CD4-positive, alpha-beta T cell (primary cell): ENCODE measurements at regions not wholly inside any gene's neighbourhood (a gene's known extent, or its start where the extent isn't known, plus 50 kb on each side); places are given as distances from the start of the nearest gene placed in this dataset.

Experiments used
- ATAC-seq: fragments of 200-7000 bp; cut with Tn5 transposase; one replicate; pipeline ENCODE4 v1.10.0; 2022; ENCODE audit warnings: mild to moderate bottlenecking; ENCODE audit not compliant: poor library complexity
- CTCF ChIA-PET: fragments of 350-600 bp; sonication (Branson Sonifier 250); formaldehyde crosslinking; loops from one replicate; lab custom pipeline; 2021; ENCODE audit warnings: antibody characterized with exemption, inconsistent platforms; lab: Charles Lee
- POLR2A ChIA-PET: fragments of 350-600 bp; sonication (Branson Sonifier 250); formaldehyde crosslinking; loops from one replicate; lab custom pipeline; 2021; ENCODE audit warnings: antibody characterized with exemption, inconsistent platforms; lab: Charles Lee
- DNase-seq, 14 experiments: peaks; one replicate each; pipeline ENCODE4 v3.0.0-alpha.2; 2013 to 2020; ENCODE audit warnings: mixed read lengths in 2 of 14
- H3K27ac ChIP-seq, 2 donors: one replicate each; pipeline versions ENCODE4 v1.5.1 to v1.7.0; 2013; ENCODE audit warnings: low read length in 2 of 2, low read depth in 1 of 2, mild to moderate bottlenecking in 1 of 2
- H3K27me3 ChIP-seq, 2 experiments: 1 replicate in 1 of 2; 2 replicates in 1 of 2; pipeline versions ENCODE4 v1.6.1 to v1.7.0; 2013; ENCODE audit warnings: low read length in 2 of 2, control low read depth in 1 of 2, mild to moderate bottlenecking in 1 of 2, moderate library complexity in 1 of 2; ENCODE audit not compliant: insufficient read depth in 2 of 2, control insufficient read depth in 1 of 2
- H3K36me3 ChIP-seq: one replicate; pipeline ENCODE4 v1.6.1; 2013; ENCODE audit warnings: low read length, control low read depth; ENCODE audit not compliant: insufficient read depth
- H3K4me1 ChIP-seq: one replicate; pipeline ENCODE4 v1.6.1; 2013; ENCODE audit warnings: low read length, control low read depth; ENCODE audit not compliant: insufficient read depth
- H3K4me3 ChIP-seq: one replicate; pipeline ENCODE4 v1.5.1; 2013; ENCODE audit warnings: mild to moderate bottlenecking, low read length, moderate library complexity
- H3K9me3 ChIP-seq, 2 experiments: 1 replicate in 1 of 2; 2 replicates in 1 of 2; pipeline versions ENCODE4 v1.6.1 to v1.7.0; 2013; ENCODE audit warnings: low read length in 2 of 2, mild to moderate bottlenecking in 2 of 2, control low read depth in 1 of 2, moderate library complexity in 1 of 2; ENCODE audit not compliant: control insufficient read depth in 1 of 2, insufficient read depth in 1 of 2
- H3K27ac Mint-ChIP-seq: one replicate; pipeline ENCODE4 v1.8.0; 2020; ENCODE audit warnings: mixed read lengths
- H3K27me3 Mint-ChIP-seq: one replicate; pipeline ENCODE4 v1.8.0; 2021; ENCODE audit warnings: mixed read lengths
- H3K36me3 Mint-ChIP-seq: one replicate; pipeline ENCODE4 v1.8.0; 2021; ENCODE audit warnings: low read depth, mixed read lengths
- H3K4me1 Mint-ChIP-seq: one replicate; pipeline ENCODE4 v1.8.0; 2021; ENCODE audit warnings: low read depth, mixed read lengths
- H3K4me3 Mint-ChIP-seq: one replicate; pipeline ENCODE4 v1.8.0; 2020; ENCODE audit warnings: mild to moderate bottlenecking, mixed read lengths
- H3K9me3 Mint-ChIP-seq: one replicate; pipeline ENCODE4 v1.8.0; 2020; ENCODE audit warnings: mixed read lengths
- intact Hi-C, 2 experiments: fragments of 100-400 bp; cut with DNase I in 1 of 2; cut with micrococcal nuclease in 1 of 2; formaldehyde crosslinking; loops; one replicate each; pipeline versions ENCODE4 v1.15.1 to v1.9.0; 2023 to 2025; cut with DNase I, micrococcal nuclease
- TF ChIP-seq, protein P1 (sequence below): fragments of 200-600 bp; IDR thresholded peaks from one replicate; pipeline ENCODE4 v1.8.0; 2022; ENCODE audit warnings: antibody characterized with exemption, mild to moderate bottlenecking

DNA sequence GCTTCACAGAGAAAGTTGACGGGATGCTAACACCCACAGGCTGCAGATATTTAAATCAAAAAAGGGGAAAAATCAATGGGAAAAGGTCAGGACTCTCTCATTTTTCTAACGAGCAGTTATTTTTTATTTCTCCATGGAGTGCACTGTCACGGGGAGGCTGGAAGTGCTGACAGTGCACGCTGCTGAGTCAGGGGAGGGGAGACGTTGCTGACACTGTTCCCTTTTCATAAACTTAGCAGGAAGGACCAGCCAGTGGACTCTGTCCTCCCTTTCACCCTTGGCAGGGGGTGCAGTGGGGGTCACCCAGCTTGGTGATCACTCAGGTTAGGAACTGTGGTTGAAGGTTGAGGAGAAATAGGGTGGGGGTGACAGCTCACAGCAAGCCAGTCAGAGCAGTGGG is 65.6 kb upstream of the FUT8 start:
- no peaks in the 10 kb centered on the region for H3K36me3 ChIP-seq
- peaks cover 8% of the 10 kb centered on the region for H3K4me1 Mint-ChIP-seq
- no peak overlapping the region for H3K27ac ChIP-seq
- intact Hi-C loops, result no loop called here
- H3K4me1 ChIP-seq, result no peaks in the 10 kb centered on the region
- no peak overlapping the region for H3K27ac Mint-ChIP-seq
- POLR2A ChIA-PET, result no interaction called here
- TF ChIP-seq, protein P1, sequence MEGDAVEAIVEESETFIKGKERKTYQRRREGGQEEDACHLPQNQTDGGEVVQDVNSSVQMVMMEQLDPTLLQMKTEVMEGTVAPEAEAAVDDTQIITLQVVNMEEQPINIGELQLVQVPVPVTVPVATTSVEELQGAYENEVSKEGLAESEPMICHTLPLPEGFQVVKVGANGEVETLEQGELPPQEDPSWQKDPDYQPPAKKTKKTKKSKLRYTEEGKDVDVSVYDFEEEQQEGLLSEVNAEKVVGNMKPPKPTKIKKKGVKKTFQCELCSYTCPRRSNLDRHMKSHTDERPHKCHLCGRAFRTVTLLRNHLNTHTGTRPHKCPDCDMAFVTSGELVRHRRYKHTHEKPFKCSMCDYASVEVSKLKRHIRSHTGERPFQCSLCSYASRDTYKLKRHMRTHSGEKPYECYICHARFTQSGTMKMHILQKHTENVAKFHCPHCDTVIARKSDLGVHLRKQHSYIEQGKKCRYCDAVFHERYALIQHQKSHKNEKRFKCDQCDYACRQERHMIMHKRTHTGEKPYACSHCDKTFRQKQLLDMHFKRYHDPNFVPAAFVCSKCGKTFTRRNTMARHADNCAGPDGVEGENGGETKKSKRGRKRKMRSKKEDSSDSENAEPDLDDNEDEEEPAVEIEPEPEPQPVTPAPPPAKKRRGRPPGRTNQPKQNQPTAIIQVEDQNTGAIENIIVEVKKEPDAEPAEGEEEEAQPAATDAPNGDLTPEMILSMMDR, result no peak
- no peaks in the 10 kb centered on the region for H3K9me3 ChIP-seq
- H3K4me3 ChIP-seq, result no peak overlapping the region
- no peak overlapping the region for H3K4me3 Mint-ChIP-seq
- no peaks in the 10 kb centered on the region for H3K9me3 Mint-ChIP-seq
- H3K36me3 Mint-ChIP-seq, result no peaks in the 10 kb centered on the region
- ATAC-seq (no peak), DNase-seq (no peak)
- CTCF ChIA-PET, result no interaction called here
- H3K27me3 ChIP-seq, result no peaks in the 10 kb centered on the region
- no peaks in the 10 kb centered on the region for H3K27me3 Mint-ChIP-seq

DNA sequence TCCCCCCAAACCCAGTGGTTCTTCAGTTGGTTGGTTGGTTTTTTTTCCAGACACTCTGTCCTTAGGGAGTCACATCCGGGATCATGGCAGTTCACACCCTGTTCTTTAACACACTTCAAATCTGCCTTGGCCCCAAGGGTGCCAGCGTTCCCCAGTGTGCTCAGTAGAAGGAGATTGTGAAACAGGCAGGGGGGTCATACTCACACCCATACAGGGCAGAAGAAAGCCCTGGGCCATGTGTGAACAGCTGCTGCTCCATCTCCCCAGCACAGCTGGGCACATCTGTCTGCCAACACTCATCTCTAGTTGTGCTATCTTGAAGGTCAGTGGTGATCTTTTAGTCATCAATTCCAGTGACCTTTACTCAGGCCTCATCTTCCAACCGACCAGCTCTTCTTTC is 64.4 kb upstream of the FUT8 start:
- TF ChIP-seq, protein P1, result no peak
- intact Hi-C loops, result no loop called here
- Mint-ChIP-seq H3K36me3 (no peaks in the 10 kb centered on the region), H3K4me1 (peaks cover 8% of the 10 kb centered on the region), H3K9me3 (no peaks in the 10 kb centered on the region), H3K4me3 (no peak overlapping the region), H3K27ac (no peak overlapping the region), H3K27me3 (no peaks in the 10 kb centered on the region)
- H3K36me3 ChIP-seq, result no peaks in the 10 kb centered on the region
- H3K27ac ChIP-seq, result no peak overlapping the region
- H3K4me3 ChIP-seq, result no peak overlapping the region
- ChIA-PET CTCF (interaction anchor here (0.9 kb wide), 1 partner anchor 37 kb away, joined by 3 read pairs; no protein-coding TSS in a partner anchor), POLR2A (interaction anchor here (0.5 kb wide), 1 partner anchor 27 kb away, joined by 3 read pairs; no protein-coding TSS in a partner anchor)
- ATAC-seq (no peak), DNase-seq (no peak)
- H3K9me3 ChIP-seq, result no peaks in the 10 kb centered on the region
- no peaks in the 10 kb centered on the region for H3K4me1 ChIP-seq
- no peaks in the 10 kb centered on the region for H3K27me3 ChIP-seq

DNA sequence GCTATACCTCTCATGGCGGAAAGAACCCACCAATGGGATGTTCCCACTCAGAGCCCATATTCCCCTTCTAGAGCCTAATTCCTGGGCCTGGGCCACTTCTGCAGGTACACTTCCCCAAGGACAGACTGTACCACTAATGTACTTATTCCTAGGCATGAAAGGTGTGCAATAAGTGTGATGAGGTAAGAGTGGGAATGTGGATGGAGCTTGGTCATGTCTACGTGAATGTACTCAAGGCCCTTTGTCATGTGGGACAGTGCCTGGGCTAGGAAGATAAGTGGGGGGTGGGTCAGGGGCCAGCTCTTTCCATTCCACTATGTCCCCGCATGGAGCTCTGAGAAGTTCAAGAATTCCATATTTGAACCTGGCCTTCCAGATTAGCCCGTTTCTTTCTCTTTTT is 63.4 kb upstream of the FUT8 start:
- H3K36me3 ChIP-seq, result no peaks in the 10 kb centered on the region
- H3K9me3 Mint-ChIP-seq, result no peaks in the 10 kb centered on the region
- POLR2A ChIA-PET, result no interaction called here
- peaks cover 8% of the 10 kb centered on the region for H3K4me1 Mint-ChIP-seq
- H3K27ac ChIP-seq, result no peak overlapping the region
- no peaks in the 10 kb centered on the region for H3K27me3 Mint-ChIP-seq
- DNase-seq (no peak), ATAC-seq (no peak)
- TF ChIP-seq, protein P1, result no peak
- intact Hi-C loops, result no loop called here
- H3K27me3 ChIP-seq, result no peaks in the 10 kb centered on the region
- no peaks in the 10 kb centered on the region for H3K4me1 ChIP-seq
- no peaks in the 10 kb centered on the region for H3K9me3 ChIP-seq
- H3K36me3 Mint-ChIP-seq, result no peaks in the 10 kb centered on the region
- no peak overlapping the region for H3K4me3 Mint-ChIP-seq
- no peak overlapping the region for H3K4me3 ChIP-seq
- H3K27ac Mint-ChIP-seq, result no peak overlapping the region
- CTCF ChIA-PET, result interaction anchor here (0.9 kb wide), 1 partner anchor 38 kb away, joined by 3 read pairs; no protein-coding TSS in a partner anchor
